ENCODE measurements at regions not wholly inside any gene's neighbourhood (a gene's known extent, or its start where the extent isn't known, plus 50 kb on each side); places are given as distances from the start of the nearest gene placed in this dataset.
"Not testable (repeated sequence)": the region's sequence is repeated elsewhere in the genome, so short reads cannot be mapped to it uniquely, and the experiment has no call there.

GRCh38 chr7:68192941-68193340 is 1196.3 kb downstream of the TYW1 start:
- H3K4me3 Mint-ChIP-seq = no peak overlapping the region
- no peak overlapping the region for H3K27ac Mint-ChIP-seq
- H3K9me3 Mint-ChIP-seq = peaks cover 0 to 6% of the 10 kb centered on the region in 2 donors
- no peaks in the 10 kb centered on the region for H3K4me1 Mint-ChIP-seq
- DNase-seq = no peak
- no peak for ATAC-seq (replicated peaks)
- no peaks in the 10 kb centered on the region for H3K27me3 Mint-ChIP-seq
- no peaks in the 10 kb centered on the region for H3K36me3 Mint-ChIP-seq

GRCh38 chr7:68195642-68196041 is 1199.0 kb downstream of the TYW1 start:
- not testable (repeated sequence) for H3K9me3 Mint-ChIP-seq; H3K36me3 Mint-ChIP-seq; H3K4me1 Mint-ChIP-seq; H3K27ac Mint-ChIP-seq; H3K27me3 Mint-ChIP-seq; DNase-seq; ATAC-seq (replicated peaks); H3K4me3 Mint-ChIP-seq

- no peak for ATAC-seq (replicated peaks)
- no peaks in the 10 kb centered on the region for H3K4me1 Mint-ChIP-seq
- no peak overlapping the region for H3K27ac Mint-ChIP-seq
Observed at GRCh38 chr7:68200051-68200670, 1203.5 kb downstream of the TYW1 start.

GRCh38 chr7:68203251-68203650 is 1206.6 kb downstream of the TYW1 start:
- no peaks in the 10 kb centered on the region for H3K27me3 Mint-ChIP-seq
- DNase-seq = no peak
- H3K4me3 Mint-ChIP-seq = no peak overlapping the region
- no peaks in the 10 kb centered on the region for H3K4me1 Mint-ChIP-seq
- peaks cover 11 to 12% of the 10 kb centered on the region in 2 donors for H3K9me3 Mint-ChIP-seq
- no peak overlapping the region for H3K27ac Mint-ChIP-seq
- no peak for ATAC-seq (replicated peaks)
- no peaks in the 10 kb centered on the region for H3K36me3 Mint-ChIP-seq

More at GRCh38 chr7:68200051-68200670, 1203.5 kb downstream of the TYW1 start:
- Mint-ChIP-seq H3K27me3 (no peaks in the 10 kb centered on the region), H3K9me3 (peaks cover 0 to 10% of the 10 kb centered on the region in 2 donors), H3K4me3 (no peak overlapping the region), H3K36me3 (no peaks in the 10 kb centered on the region)
- no peak for DNase-seq

- H3K27ac Mint-ChIP-seq = no peak overlapping the region
Observed at GRCh38 chr7:68205826-68206225, 1209.2 kb downstream of the TYW1 start.

GRCh38 chr7:68206946-68207485 is 1210.4 kb downstream of the TYW1 start:
- Mint-ChIP-seq H3K27ac (no peak overlapping the region), H3K36me3 (no peaks in the 10 kb centered on the region), H3K9me3 (peaks cover 11 to 15% of the 10 kb centered on the region in 2 donors), H3K4me1 (no peaks in the 10 kb centered on the region), H3K4me3 (no peak overlapping the region), H3K27me3 (no peaks in the 10 kb centered on the region)
- ATAC-seq (replicated peaks) (no peak), DNase-seq (no peak)

More at GRCh38 chr7:68205826-68206225, 1209.2 kb downstream of the TYW1 start:
- Mint-ChIP-seq H3K27me3 (no peaks in the 10 kb centered on the region), H3K36me3 (no peaks in the 10 kb centered on the region), H3K4me1 (no peaks in the 10 kb centered on the region), H3K9me3 (peaks cover 13 to 15% of the 10 kb centered on the region in 2 donors), H3K4me3 (no peak overlapping the region)
- ATAC-seq (replicated peaks) (no peak), DNase-seq (no peak)

- no peaks in the 10 kb centered on the region for H3K36me3 Mint-ChIP-seq
- H3K4me3 Mint-ChIP-seq = no peak overlapping the region
- H3K9me3 Mint-ChIP-seq = peaks cover 11 to 15% of the 10 kb centered on the region in 2 donors
- H3K4me1 Mint-ChIP-seq = no peaks in the 10 kb centered on the region
- H3K27me3 Mint-ChIP-seq = no peaks in the 10 kb centered on the region
- ATAC-seq (replicated peaks) (no peak), DNase-seq (no peak)
- no peak overlapping the region for H3K27ac Mint-ChIP-seq
Observed at GRCh38 chr7:68207676-68208075, 1211.0 kb downstream of the TYW1 start.

- DNase-seq (no peak), ATAC-seq (replicated peaks) (no peak)
- Mint-ChIP-seq H3K9me3 (peaks cover 13 to 15% of the 10 kb centered on the region in 2 donors), H3K27ac (no peak overlapping the region), H3K4me1 (no peaks in the 10 kb centered on the region), H3K36me3 (no peaks in the 10 kb centered on the region), H3K27me3 (no peaks in the 10 kb centered on the region), H3K4me3 (no peak overlapping the region)
Observed at GRCh38 chr7:68209486-68209885, 1212.9 kb downstream of the TYW1 start.

- Mint-ChIP-seq H3K27me3 (no peaks in the 10 kb centered on the region), H3K9me3 (peaks cover 8 to 10% of the 10 kb centered on the region in 2 donors), H3K4me3 (no peak overlapping the region), H3K36me3 (no peaks in the 10 kb centered on the region), H3K27ac (no peak overlapping the region), H3K4me1 (no peaks in the 10 kb centered on the region)
- no peak for DNase-seq
- ATAC-seq (replicated peaks) = no peak
Observed at GRCh38 chr7:68213838-68214237, 1217.2 kb downstream of the TYW1 start.

GRCh38 chr7:68216051-68216450 is 1219.4 kb downstream of the TYW1 start:
- no peak overlapping the region for H3K4me3 Mint-ChIP-seq
- no peak overlapping the region for H3K27ac Mint-ChIP-seq
- peaks cover 5 to 6% of the 10 kb centered on the region in 2 donors for H3K9me3 Mint-ChIP-seq
- DNase-seq = no peak
- no peaks in the 10 kb centered on the region for H3K4me1 Mint-ChIP-seq
- no peaks in the 10 kb centered on the region for H3K27me3 Mint-ChIP-seq
- no peak for ATAC-seq (replicated peaks)
- no peaks in the 10 kb centered on the region for H3K36me3 Mint-ChIP-seq

- Mint-ChIP-seq H3K27ac (no peak overlapping the region), H3K9me3 (peaks cover 5 to 6% of the 10 kb centered on the region in 2 donors), H3K27me3 (no peaks in the 10 kb centered on the region), H3K4me1 (no peaks in the 10 kb centered on the region), H3K36me3 (no peaks in the 10 kb centered on the region), H3K4me3 (no peak overlapping the region)
- no peak for ATAC-seq (replicated peaks)
- no peak for DNase-seq
Observed at GRCh38 chr7:68217426-68217825, 1220.8 kb downstream of the TYW1 start.

GRCh38 chr7:68218461-68218860 is 1221.8 kb downstream of the TYW1 start:
- DNase-seq (no peak), ATAC-seq (replicated peaks) (no peak)
- no peaks in the 10 kb centered on the region for H3K36me3 Mint-ChIP-seq
- H3K9me3 Mint-ChIP-seq = peaks cover 4 to 6% of the 10 kb centered on the region in 2 donors
- no peaks in the 10 kb centered on the region for H3K27me3 Mint-ChIP-seq
- H3K4me3 Mint-ChIP-seq = no peak overlapping the region
- H3K4me1 Mint-ChIP-seq = no peaks in the 10 kb centered on the region
- H3K27ac Mint-ChIP-seq = no peak overlapping the region

- no peak overlapping the region for H3K27ac Mint-ChIP-seq
- no peaks in the 10 kb centered on the region for H3K36me3 Mint-ChIP-seq
- ATAC-seq (replicated peaks) (no peak), DNase-seq (no peak)
- peaks cover 2 to 6% of the 10 kb centered on the region in 2 donors for H3K9me3 Mint-ChIP-seq
- H3K27me3 Mint-ChIP-seq = no peaks in the 10 kb centered on the region
- no peak overlapping the region for H3K4me3 Mint-ChIP-seq
- no peaks in the 10 kb centered on the region for H3K4me1 Mint-ChIP-seq
Observed at GRCh38 chr7:68222311-68222710, 1225.7 kb downstream of the TYW1 start.

- Mint-ChIP-seq H3K4me1 (no peaks in the 10 kb centered on the region), H3K36me3 (no peaks in the 10 kb centered on the region), H3K27ac (no peak overlapping the region), H3K9me3 (no peaks in the 10 kb centered on the region), H3K27me3 (no peaks in the 10 kb centered on the region), H3K4me3 (no peak overlapping the region)
- DNase-seq (no peak), ATAC-seq (replicated peaks) (no peak)
Observed at GRCh38 chr7:68224041-68224741, 1227.6 kb downstream of the TYW1 start.

GRCh38 chr7:68231011-68231410 is 1234.4 kb downstream of the TYW1 start:
- H3K27ac Mint-ChIP-seq; DNase-seq; ATAC-seq (replicated peaks); H3K4me3 Mint-ChIP-seq; H3K27me3 Mint-ChIP-seq; H3K4me1 Mint-ChIP-seq; H3K36me3 Mint-ChIP-seq: not testable (repeated sequence)
- peaks cover 10 to 13% of the 10 kb centered on the region in 2 donors for H3K9me3 Mint-ChIP-seq

Data from stimulated activated naive B cell treated with anti-CD40 and anti-IgM and Interleukin-4, amounts not matched to agents 10 μg/mL and 1 μg/mL and 100 μg/mL, for 72 hours (primary cell).